Brain microvascular endothelial cell (primary cell): ENCODE measurements at regions not wholly inside any gene's neighbourhood (a gene's known extent, or its start where the extent isn't known, plus 50 kb on each side); places are given as distances from the start of the nearest gene placed in this dataset.

Experiments used
- DNase-seq: peaks from one replicate; pipeline ENCODE4 v3.0.0-alpha.2; 2020
- H3K27ac ChIP-seq: fragments of 250-450 bp; sonication (Bioruptor Pico); 2 replicates; pipeline ENCODE4 v1.5.1; 2020; ENCODE audit warnings: mild to moderate bottlenecking, moderate library complexity
- H3K27me3 ChIP-seq: fragments of 250-450 bp; sonication (Bioruptor Pico); replicated peaks from 2 replicates; pipeline ENCODE4 v1.5.1; 2020; ENCODE audit warnings: mild to moderate bottlenecking
- H3K36me3 ChIP-seq: fragments of 250-450 bp; sonication (Bioruptor Pico); replicated peaks from 2 replicates; pipeline ENCODE4 v1.5.1; 2020; ENCODE audit warnings: mild to moderate bottlenecking
- H3K4me3 ChIP-seq: 2 replicates; pipeline ENCODE4 v1.5.1; 2011; ENCODE audit warnings: low read depth, mild to moderate bottlenecking, control low read depth, low read length, moderate library complexity
- in situ Hi-C: cut with HindIII; loops from 2 replicates; pipeline ENCODE4 v1.10.0; 2017; ENCODE audit warnings: low sequenced_read_pairs, low pct_ligation_motif_present
- TF ChIP-seq, protein P1 (sequence below): IDR thresholded peaks from 2 replicates; pipeline ENCODE4 v1.5.1; 2011; ENCODE audit warnings: low read depth, mild to moderate bottlenecking, moderate library complexity, low read length, control low read depth, inconsistent platforms; ENCODE audit errors: missing control alignments

- in situ Hi-C loops, result no loop called here
- Histone ChIP-seq H3K27ac (no peak overlapping the region), H3K4me3 (no peak overlapping the region), H3K27me3 (no peaks in the 10 kb centered on the region), H3K36me3 (no peaks in the 10 kb centered on the region)
- DNase-seq, result no peak
- TF ChIP-seq, protein P1, sequence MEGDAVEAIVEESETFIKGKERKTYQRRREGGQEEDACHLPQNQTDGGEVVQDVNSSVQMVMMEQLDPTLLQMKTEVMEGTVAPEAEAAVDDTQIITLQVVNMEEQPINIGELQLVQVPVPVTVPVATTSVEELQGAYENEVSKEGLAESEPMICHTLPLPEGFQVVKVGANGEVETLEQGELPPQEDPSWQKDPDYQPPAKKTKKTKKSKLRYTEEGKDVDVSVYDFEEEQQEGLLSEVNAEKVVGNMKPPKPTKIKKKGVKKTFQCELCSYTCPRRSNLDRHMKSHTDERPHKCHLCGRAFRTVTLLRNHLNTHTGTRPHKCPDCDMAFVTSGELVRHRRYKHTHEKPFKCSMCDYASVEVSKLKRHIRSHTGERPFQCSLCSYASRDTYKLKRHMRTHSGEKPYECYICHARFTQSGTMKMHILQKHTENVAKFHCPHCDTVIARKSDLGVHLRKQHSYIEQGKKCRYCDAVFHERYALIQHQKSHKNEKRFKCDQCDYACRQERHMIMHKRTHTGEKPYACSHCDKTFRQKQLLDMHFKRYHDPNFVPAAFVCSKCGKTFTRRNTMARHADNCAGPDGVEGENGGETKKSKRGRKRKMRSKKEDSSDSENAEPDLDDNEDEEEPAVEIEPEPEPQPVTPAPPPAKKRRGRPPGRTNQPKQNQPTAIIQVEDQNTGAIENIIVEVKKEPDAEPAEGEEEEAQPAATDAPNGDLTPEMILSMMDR, result no peak
These were observed 999.8 kb upstream of the CDH2 start for GRCh38 chr18:29176681-29177080.

GRCh38 chr18:29174891-29175290, 998.0 kb upstream of the CDH2 start:
- H3K4me3 ChIP-seq, result no peak overlapping the region
- in situ Hi-C loops, result no loop called here
- DNase-seq, result no peak
- no peaks in the 10 kb centered on the region for H3K27me3 ChIP-seq
- no peak overlapping the region for H3K27ac ChIP-seq
- H3K36me3 ChIP-seq, result no peaks in the 10 kb centered on the region
- TF ChIP-seq, protein P1, result no peak

DNA sequence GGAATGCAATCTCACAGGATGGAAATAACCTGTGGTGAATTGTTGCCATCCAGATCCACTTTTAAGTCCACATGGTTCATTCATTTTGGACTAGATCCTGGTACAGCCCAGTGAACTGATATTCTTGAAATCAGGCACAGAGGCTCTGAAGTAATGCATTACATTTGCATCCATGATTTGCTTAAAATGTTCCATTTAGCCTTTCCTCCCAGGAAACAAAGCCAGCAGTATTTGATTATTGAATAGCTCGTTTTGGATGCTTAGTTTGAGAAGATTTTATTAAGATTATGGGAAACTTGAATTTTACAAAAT, 995.8 kb upstream of the CDH2 start:
- TF ChIP-seq, protein P1, result no peak
- DNase-seq, result no peak
- Histone ChIP-seq H3K4me3 (no peak overlapping the region), H3K27me3 (no peaks in the 10 kb centered on the region), H3K27ac (no peak overlapping the region), H3K36me3 (no peaks in the 10 kb centered on the region)
- in situ Hi-C loops, result no loop called here

- no peak overlapping the region for H3K27ac ChIP-seq
- H3K36me3 ChIP-seq, result no peaks in the 10 kb centered on the region
- no peak overlapping the region for H3K4me3 ChIP-seq
- no peak for DNase-seq
- in situ Hi-C loops, result no loop called here
- TF ChIP-seq, protein P1, result no peak
- no peaks in the 10 kb centered on the region for H3K27me3 ChIP-seq
These were observed 995.2 kb upstream of the CDH2 start for GRCh38 chr18:29171892-29172755.

- Histone ChIP-seq H3K36me3 (no peaks in the 10 kb centered on the region), H3K4me3 (no peak overlapping the region), H3K27ac (no peak overlapping the region), H3K27me3 (no peaks in the 10 kb centered on the region)
- no peak for DNase-seq
- TF ChIP-seq, protein P1, result no peak
- in situ Hi-C loops, result no loop called here
These were observed 992.7 kb upstream of the CDH2 start for GRCh38 chr18:29169599-29169998.

- peak; percentile 70 for DNase-seq
These were observed 988.2 kb upstream of the CDH2 start for GRCh38 chr18:29164993-29165599.

More at GRCh38 chr18:29164993-29165599, 988.2 kb upstream of the CDH2 start:
- TF ChIP-seq, protein P1, result no peak
- in situ Hi-C loops, result no loop called here
- no peaks in the 10 kb centered on the region for H3K36me3 ChIP-seq
- no peaks in the 10 kb centered on the region for H3K27me3 ChIP-seq
- no peak overlapping the region for H3K4me3 ChIP-seq
- H3K27ac ChIP-seq, result peak overlapping the region; percentile 71
